Testis (tissue), 2 donors: ENCODE measurements at regions not wholly inside any gene's neighbourhood (a gene's known extent, or its start where the extent isn't known, plus 50 kb on each side); places are given as distances from the start of the nearest gene placed in this dataset.

ENCODE experiments used
- DNase-seq: peaks from one replicate; pipeline ENCODE4 v3.0.0-alpha.2; 2019
- H3K27ac ChIP-seq, 2 donors: fragments of 200-600 bp; sonication (generic); one replicate each; pipeline ENCODE4 v1.5.1; 2019
- H3K27me3 ChIP-seq: fragments of 200-600 bp; sonication (generic); one replicate; pipeline ENCODE4 v1.5.1; 2019
- H3K36me3 ChIP-seq: fragments of 200-600 bp; sonication (generic); one replicate; pipeline ENCODE4 v1.5.1; 2017; ENCODE audit warnings: low read depth; ENCODE audit errors: missing control alignments
- H3K4me1 ChIP-seq: fragments of 200-600 bp; sonication (generic); one replicate; pipeline ENCODE4 v1.5.1; 2019
- H3K4me3 ChIP-seq, 2 donors: fragments of 200-600 bp; sonication (generic); one replicate each; pipeline ENCODE4 v1.5.1; 2017 to 2019
- H3K9me3 ChIP-seq: fragments of 200-600 bp; sonication (generic); one replicate; pipeline ENCODE4 v1.5.1; 2017
- CTCF ChIP-seq, 3 experiments: fragments of 450-650 bp in 2 of 3; fragments of 200-600 bp in 1 of 3; sonication (generic) in 1 of 3; IDR thresholded peaks; one replicate each; pipeline ENCODE4 v1.5.1; 2016 to 2019; ENCODE audit warnings: antibody characterized with exemption in 3 of 3, mild to moderate bottlenecking in 2 of 3, moderate library complexity in 1 of 3
- POLR2A ChIP-seq: fragments of 450-650 bp; IDR thresholded peaks from one replicate; pipeline ENCODE4 v1.6.1; 2017; ENCODE audit warnings: antibody characterized with exemption, mild to moderate bottlenecking, moderate library complexity
- WGBS, 2 donors: methylation state at CpG; one replicate each; pipeline ENCODE4 v1.1.5; 2018; 5-methylcytosine and 5-hydroxymethylcytosine counted together
- intact Hi-C: fragments of 100-400 bp; cut with DNase I; formaldehyde crosslinking; loops from one replicate; pipeline ENCODE4 v1.15.1; 2023; ENCODE audit warnings: low total_unique reads

- TF ChIP-seq POLR2A: no peak
- Histone ChIP-seq H3K4me3 (no peak overlapping the region), H3K27ac (no peak overlapping the region), H3K4me1 (no peaks in the 10 kb centered on the region), H3K9me3 (no peaks in the 10 kb centered on the region), H3K27me3 (no peaks in the 10 kb centered on the region), H3K36me3 (no peaks in the 10 kb centered on the region)
- intact Hi-C loops: no loop called here
- no peak for DNase-seq
- 50 to 61% methylated on average over 26 of the region's 26 CpGs for WGBS, 2 donors
Measured at GRCh38 chr22:48209473-48210197, 1447.2 kb downstream of the TBC1D22A start.

DNA sequence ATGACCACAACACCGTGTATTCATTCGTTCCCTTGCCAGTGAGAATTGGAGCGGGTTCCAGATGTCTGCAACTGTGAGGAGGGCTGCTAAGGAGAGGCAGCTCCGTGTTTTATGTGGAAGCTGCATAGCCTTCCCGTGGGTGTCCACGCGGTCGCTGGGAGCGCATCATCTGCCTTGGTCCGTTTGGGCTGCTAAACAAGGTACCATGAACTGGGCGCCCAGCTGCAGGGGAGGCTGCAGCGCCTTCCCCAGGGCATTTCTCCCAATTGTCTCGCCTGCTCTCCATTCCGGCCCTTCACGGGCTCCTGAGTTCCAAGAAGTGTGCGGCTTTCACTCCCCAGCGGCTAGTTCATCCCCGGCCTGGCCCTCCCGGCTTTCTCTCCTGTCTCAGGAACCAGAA lies 1446.4 kb downstream of the TBC1D22A start:
- H3K9me3 ChIP-seq: no peaks in the 10 kb centered on the region
- H3K4me3 ChIP-seq: no peak overlapping the region
- TF ChIP-seq CTCF (IDR thresholded peaks at IDR 0.05) (no peak), POLR2A (no peak)
- no peaks in the 10 kb centered on the region for H3K36me3 ChIP-seq
- H3K27ac ChIP-seq: no peak overlapping the region
- intact Hi-C loops: no loop called here
- H3K4me1 ChIP-seq: no peaks in the 10 kb centered on the region
- WGBS, 2 donors: 71 to 77% methylated on average over 13 to 19 of the region's 19 CpGs
- no peak for DNase-seq
- H3K27me3 ChIP-seq: no peaks in the 10 kb centered on the region

DNA sequence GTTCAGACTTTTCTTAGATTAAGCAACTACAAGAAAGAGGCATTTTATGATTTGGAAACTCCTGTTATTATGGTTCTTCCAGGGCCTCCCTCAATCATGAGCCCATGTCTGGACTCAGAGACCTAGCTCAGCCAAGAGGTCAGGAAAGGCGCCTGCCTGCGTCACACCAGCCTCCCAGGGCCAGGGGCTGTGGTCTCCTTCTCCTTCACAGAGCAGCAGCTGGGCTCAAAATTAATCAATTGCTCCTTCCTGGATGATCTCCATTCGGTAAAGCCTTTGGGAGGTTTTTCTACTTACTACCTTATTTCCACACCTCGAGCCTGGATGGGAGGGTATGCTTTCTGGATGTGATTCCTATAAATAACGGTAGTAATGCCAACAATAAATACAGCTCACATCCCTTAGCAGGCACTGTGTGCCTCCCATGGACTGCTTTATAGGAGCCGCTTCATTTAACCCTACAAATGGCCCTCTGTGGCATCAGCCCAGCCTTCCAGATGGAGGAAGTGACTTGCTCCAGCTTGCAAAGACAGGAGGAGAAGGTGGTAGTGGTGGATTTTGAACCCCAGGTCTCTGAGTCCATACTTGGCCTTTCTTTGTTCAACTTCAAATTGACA lies 1445.6 kb downstream of the TBC1D22A start:
- Histone ChIP-seq H3K4me3 (no peak overlapping the region), H3K4me1 (no peaks in the 10 kb centered on the region), H3K36me3 (no peaks in the 10 kb centered on the region), H3K27me3 (no peaks in the 10 kb centered on the region), H3K27ac (no peak overlapping the region), H3K9me3 (no peaks in the 10 kb centered on the region)
- intact Hi-C loops: no loop called here
- WGBS, 2 donors: 82 to 83% methylated on average over 6 of the region's 6 CpGs
- DNase-seq: peak; percentile 8
- TF ChIP-seq POLR2A: no peak
- no peak for TF ChIP-seq CTCF (IDR thresholded peaks at IDR 0.05)

GRCh38 chr22:48205790-48206189 lies 1443.3 kb downstream of the TBC1D22A start:
- 93 to 94% methylated on average over 2 to 3 of the region's 3 CpGs for WGBS, 2 donors
- intact Hi-C loops: no loop called here
- H3K27me3 ChIP-seq: no peaks in the 10 kb centered on the region
- H3K4me1 ChIP-seq: no peaks in the 10 kb centered on the region
- H3K27ac ChIP-seq: no peak overlapping the region
- no peak overlapping the region for H3K4me3 ChIP-seq
- H3K9me3 ChIP-seq: no peaks in the 10 kb centered on the region
- H3K36me3 ChIP-seq: no peaks in the 10 kb centered on the region
- TF ChIP-seq POLR2A: no peak
- no peak for TF ChIP-seq CTCF (IDR thresholded peaks at IDR 0.05)
- DNase-seq: peak; percentile 3

DNA sequence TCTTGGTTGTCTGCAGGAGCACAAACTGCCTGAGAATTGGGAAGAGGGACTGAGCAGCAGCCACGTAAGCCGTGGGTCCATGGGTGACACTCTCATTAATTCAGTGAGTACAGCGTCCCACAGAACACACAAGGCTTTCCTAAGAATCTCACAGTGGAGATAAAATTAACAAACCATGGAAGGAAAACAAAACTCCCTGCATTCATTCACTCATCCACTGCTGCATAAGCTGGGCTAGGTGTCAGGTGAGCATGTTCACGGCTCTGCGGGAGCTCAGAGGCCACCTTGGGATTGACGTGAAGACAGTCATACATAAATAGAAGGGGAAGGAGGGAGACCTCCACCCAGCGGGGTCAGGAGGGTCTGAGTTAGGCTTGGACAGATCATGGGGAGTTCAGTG lies 1442.7 kb downstream of the TBC1D22A start:
- H3K4me1 ChIP-seq: no peaks in the 10 kb centered on the region
- no peaks in the 10 kb centered on the region for H3K27me3 ChIP-seq
- no peaks in the 10 kb centered on the region for H3K36me3 ChIP-seq
- peak; percentile 4 for DNase-seq
- H3K4me3 ChIP-seq: no peak overlapping the region
- H3K9me3 ChIP-seq: no peaks in the 10 kb centered on the region
- no peak overlapping the region for H3K27ac ChIP-seq
- TF ChIP-seq POLR2A (no peak), CTCF (IDR thresholded peaks at IDR 0.05) (no peak)
- intact Hi-C loops: no loop called here
- 86 to 90% methylated on average over 7 of the region's 7 CpGs for WGBS, 2 donors
